SK-N-SH (cell line): ENCODE measurements at regions not wholly inside any gene's neighbourhood (a gene's known extent, or its start where the extent isn't known, plus 50 kb on each side); places are given as distances from the start of the nearest gene placed in this dataset.

Experiments used
- CTCF ChIA-PET: fragments of 300-600, 350-600 bp; formaldehyde crosslinking; extraction: SDS; loops from one replicate; lab custom pipeline; 2021; lab: Yijun Ruan, JAX
- POLR2A ChIA-PET: fragments of 350-600 bp; sonication (Branson Sonifier 250); formaldehyde crosslinking; extraction: SDS; loops from one replicate; lab custom pipeline; 2020; ENCODE audit warnings: antibody characterized with exemption, inconsistent platforms; lab: Yijun Ruan, JAX
- DNase-seq: peaks from one replicate; pipeline ENCODE4 v3.0.0; 2012
- H2AFZ ChIP-seq: fragments of 200-600 bp; sonication (generic); 2 replicates; pipeline ENCODE4 v1.8.1; 2016; ENCODE audit warnings: antibody characterized with exemption, mild to moderate bottlenecking, low read depth
- H3F3A ChIP-seq: fragments of 200-600 bp; sonication (generic); replicated peaks from 2 replicates; pipeline ENCODE3; 2016; ENCODE audit warnings: antibody characterized with exemption, mild to moderate bottlenecking; ENCODE audit not compliant: insufficient read depth
- H3K27ac ChIP-seq, 2 experiments: fragments of 200-500 bp in 1 of 2; fragments of 200-600 bp in 1 of 2; sonication (Bioruptor generic) in 1 of 2; sonication (generic), shearing (Covaris generic) in 1 of 2; 2 replicates each; pipeline versions ENCODE4 v1.5.1 to v1.6.1; 2014 to 2016; ENCODE audit warnings: low read depth in 2 of 2, inconsistent platforms in 1 of 2, low read length in 1 of 2, mild to moderate bottlenecking in 1 of 2, mixed read lengths in 1 of 2
- H3K27me3 ChIP-seq: fragments of 200-600 bp; sonication (generic), shearing (Covaris generic); 2 replicates; pipeline ENCODE4 v1.6.1; 2016; ENCODE audit warnings: mixed run types; ENCODE audit not compliant: insufficient read depth
- H3K36me3 ChIP-seq, 2 experiments: fragments of 200-500 bp in 1 of 2; fragments of 200-600 bp in 1 of 2; sonication (Bioruptor generic) in 1 of 2; sonication (generic) in 1 of 2; replicated peaks in 1 of 2; 2 replicates each; pipeline versions ENCODE3 to v1.5.1; 2014 to 2016; ENCODE audit warnings: low read length in 1 of 2, mild to moderate bottlenecking in 1 of 2; ENCODE audit not compliant: insufficient read depth in 2 of 2, control insufficient read depth in 1 of 2
- H3K4me1 ChIP-seq, 2 experiments: fragments of 200-500 bp in 1 of 2; fragments of 200-600 bp in 1 of 2; sonication (Bioruptor generic) in 1 of 2; sonication (generic), shearing (Covaris generic) in 1 of 2; 2 replicates each; pipeline versions ENCODE4 v1.5.1 to v1.6.1; 2014 to 2016; ENCODE audit warnings: low read depth in 1 of 2, low read length in 1 of 2, mixed run types in 1 of 2; ENCODE audit not compliant: insufficient read depth in 2 of 2, control insufficient read depth in 1 of 2
- H3K4me2 ChIP-seq: fragments of 200-600 bp; sonication (generic), shearing (Covaris generic); 2 replicates; pipeline ENCODE4 v1.6.1; 2017; ENCODE audit warnings: mixed run types
- H3K4me3 ChIP-seq, 2 experiments: fragments of 200-500 bp in 1 of 2; fragments of 200-600 bp in 1 of 2; sonication (Bioruptor generic) in 1 of 2; sonication (generic), shearing (Covaris generic) in 1 of 2; 2 replicates each; pipeline versions ENCODE4 v1.5.1 to v1.8.1; 2014 to 2016; ENCODE audit warnings: low read depth in 2 of 2, inconsistent platforms in 1 of 2, low read length in 1 of 2, mild to moderate bottlenecking in 1 of 2, mixed read lengths in 1 of 2, moderate library complexity in 1 of 2
- H3K79me2 ChIP-seq: fragments of 200-600 bp; sonication (generic); 2 replicates; pipeline ENCODE4 v1.8.1; 2017; ENCODE audit warnings: mild to moderate bottlenecking; ENCODE audit not compliant: insufficient read depth
- H3K9ac ChIP-seq: fragments of 200-600 bp; sonication (generic); 2 replicates; pipeline ENCODE4 v1.6.1; 2017; ENCODE audit warnings: mixed run types
- H3K9me2 ChIP-seq: fragments of 200-600 bp; sonication (generic); 2 replicates; pipeline ENCODE4 v1.6.1; 2017; ENCODE audit warnings: mixed run types
- H3K9me3 ChIP-seq: fragments of 200-600 bp; sonication (generic); 2 replicates; pipeline ENCODE4 v1.6.1; 2017; ENCODE audit warnings: mixed run types, mild to moderate bottlenecking, moderate library complexity
- H4K20me1 ChIP-seq: fragments of 200-600 bp; sonication (generic); 2 replicates; pipeline ENCODE4 v1.6.1; 2017; ENCODE audit warnings: mild to moderate bottlenecking, mixed run types; ENCODE audit not compliant: insufficient read depth
- CHD2 ChIP-seq: fragments of 150-350 bp; IDR thresholded peaks from 2 replicates; pipeline ENCODE4 v1.6.1; 2018; ENCODE audit warnings: low read length; ENCODE audit not compliant: partially characterized antibody
- EP300 ChIP-seq, 2 experiments: IDR thresholded peaks; 2 replicates each; pipeline versions ENCODE4 v1.4.0 to v1.6.1; 2012; ENCODE audit warnings: borderline replicate concordance in 1 of 2, low read depth in 1 of 2, low read length in 1 of 2
- FOXJ3 ChIP-seq: sonication (generic); formaldehyde crosslinking; IDR thresholded peaks from 2 replicates; pipeline ENCODE4 v1.5.1; 2020; ENCODE audit warnings: mild to moderate bottlenecking, missing genetic modification reagents
- FOXM1 ChIP-seq: IDR thresholded peaks from 2 replicates; pipeline ENCODE4 v1.4.0; 2012; ENCODE audit warnings: low read depth, mild to moderate bottlenecking
- MEF2A ChIP-seq: IDR thresholded peaks from 2 replicates; pipeline ENCODE4 v1.4.0; 2012; ENCODE audit warnings: low read depth, borderline replicate concordance
- NFIC ChIP-seq: IDR thresholded peaks from 2 replicates; pipeline ENCODE4 v1.4.0; 2012; ENCODE audit warnings: borderline replicate concordance
- NRF1 ChIP-seq: IDR thresholded peaks from 2 replicates; pipeline ENCODE4 v1.6.1; 2012; ENCODE audit warnings: low read depth, mild to moderate bottlenecking, low read length
- PBX3 ChIP-seq: IDR thresholded peaks from 2 replicates; pipeline ENCODE4; 2012
- POLR2AphosphoS5 ChIP-seq: IDR thresholded peaks from 2 replicates; pipeline ENCODE4 v1.6.1; 2012; ENCODE audit warnings: low read depth, low read length
- RAD21 ChIP-seq: IDR thresholded peaks from 2 replicates; pipeline ENCODE4 v1.6.1; 2012; ENCODE audit warnings: mild to moderate bottlenecking, low read length
- REST ChIP-seq: IDR thresholded peaks from 2 replicates; pipeline ENCODE4 v1.6.1; 2012; ENCODE audit warnings: mild to moderate bottlenecking, low read depth, low read length, moderate library complexity
- RFX5 ChIP-seq: IDR thresholded peaks from 2 replicates; pipeline ENCODE4 v1.6.1; 2012; ENCODE audit warnings: mild to moderate bottlenecking, improper control_type of control experiment, low read length
- SMC3 ChIP-seq: IDR thresholded peaks from 2 replicates; pipeline ENCODE4 v1.6.1; 2012; ENCODE audit warnings: low read depth, low read length, improper control_type of control experiment
- TAF1 ChIP-seq: IDR thresholded peaks from 2 replicates; pipeline ENCODE4 v1.6.1; 2012; ENCODE audit warnings: low read depth, mild to moderate bottlenecking, low read length, moderate library complexity, borderline replicate concordance
- TEAD4 ChIP-seq: IDR thresholded peaks from 2 replicates; pipeline ENCODE4 v1.4.0; 2012; ENCODE audit warnings: mild to moderate bottlenecking, borderline replicate concordance; ENCODE audit not compliant: insufficient read depth
- USF2 ChIP-seq: fragments of 150-350 bp; IDR thresholded peaks from 2 replicates; pipeline ENCODE4 v1.6.1; 2017; ENCODE audit warnings: antibody characterized with exemption, low read length, low read depth, borderline replicate concordance
- WGBS: methylation state at CpG from one replicate; pipeline ENCODE4 v1.1.6; 2017; ENCODE audit warnings: low lambda C conversion rate; 5-methylcytosine and 5-hydroxymethylcytosine counted together

- TF ChIP-seq REST (no peak), TEAD4 (no peak)
Measured at GRCh38 chr3:23644676-23645075, 161.1 kb upstream of the UBE2E1 start (continued).

GRCh38 chr3:23645533-23646183 is 160.1 kb upstream of the UBE2E1 start:
- no peak overlapping the region for H3K4me3 ChIP-seq
- peak overlapping the region in 1 of 2 experiments; percentile 72; a peak in 1 of 4 replicates for H3K27ac ChIP-seq
- no peaks in the 10 kb centered on the region for H3K36me3 ChIP-seq
- H3K4me1 ChIP-seq = peaks cover 15 to 29% of the 10 kb centered on the region in 2 experiments
- no peaks in the 10 kb centered on the region for H3K79me2 ChIP-seq
- ChIA-PET CTCF (no interaction called here), POLR2A (no interaction called here)
- no peak overlapping the region for H3K9ac ChIP-seq
- no peaks in the 10 kb centered on the region for H4K20me1 ChIP-seq
- no peaks in the 10 kb centered on the region for H3K27me3 ChIP-seq
- WGBS = 79% methylated on average over 9 of the region's 9 CpGs
- no peaks in the 10 kb centered on the region for H3F3A ChIP-seq
- no peaks in the 10 kb centered on the region for H3K9me2 ChIP-seq
- peak; percentile 31 for DNase-seq
- no peak overlapping the region for H2AFZ ChIP-seq
- H3K9me3 ChIP-seq = no peaks in the 10 kb centered on the region
- H3K4me2 ChIP-seq = no peak overlapping the region
- TF ChIP-seq EP300 (IDR thresholded peaks at IDR 0.05; ENCODE audit: borderline replicate concordance in 1 of 2, low read depth in 1 of 2, low read length in 1 of 2) (no peak), USF2 (no peak), SMC3 (no peak)

GRCh38 chr3:23646184-23646920 is 159.4 kb upstream of the UBE2E1 start:
- Histone ChIP-seq H2AFZ (no peak overlapping the region), H3K79me2 (no peaks in the 10 kb centered on the region), H3K4me3 (no peak overlapping the region), H4K20me1 (no peaks in the 10 kb centered on the region), H3K36me3 (no peaks in the 10 kb centered on the region), H3K27me3 (no peaks in the 10 kb centered on the region), H3K4me1 (peaks cover 20 to 29% of the 10 kb centered on the region in 2 experiments), H3K27ac (peak overlapping the region in 1 of 2 experiments; percentile 72; a peak in 1 of 4 replicates), H3K9me2 (no peaks in the 10 kb centered on the region), H3K9me3 (no peaks in the 10 kb centered on the region), H3F3A (no peaks in the 10 kb centered on the region), H3K4me2 (no peak overlapping the region), H3K9ac (no peak overlapping the region)
- ChIA-PET CTCF (no interaction called here), POLR2A (no interaction called here)
- WGBS = 54% methylated on average over 8 of the region's 8 CpGs
- DNase-seq = peak; percentile 45
- TF ChIP-seq POLR2AphosphoS5 (no peak), TAF1 (no peak), PBX3 (no peak), RAD21 (peak; percentile 12; the same call in 1 of the 2 replicates), CHD2 (no peak), FOXJ3 (no peak), RFX5 (no peak), FOXM1 (no peak), SMC3 (no peak), NRF1 (no peak), NFIC (no peak), MEF2A (no peak), EP300 (IDR thresholded peaks at IDR 0.05; ENCODE audit: borderline replicate concordance in 1 of 2, low read depth in 1 of 2, low read length in 1 of 2) (peak in 1 of 2 experiments; percentile 53; a peak in 2 of 4 replicates), USF2 (no peak)
